ENCODE measurements at regions not wholly inside any gene's neighbourhood (a gene's known extent, or its start where the extent isn't known, plus 50 kb on each side); places are given as distances from the start of the nearest gene placed in this dataset.

DNA sequence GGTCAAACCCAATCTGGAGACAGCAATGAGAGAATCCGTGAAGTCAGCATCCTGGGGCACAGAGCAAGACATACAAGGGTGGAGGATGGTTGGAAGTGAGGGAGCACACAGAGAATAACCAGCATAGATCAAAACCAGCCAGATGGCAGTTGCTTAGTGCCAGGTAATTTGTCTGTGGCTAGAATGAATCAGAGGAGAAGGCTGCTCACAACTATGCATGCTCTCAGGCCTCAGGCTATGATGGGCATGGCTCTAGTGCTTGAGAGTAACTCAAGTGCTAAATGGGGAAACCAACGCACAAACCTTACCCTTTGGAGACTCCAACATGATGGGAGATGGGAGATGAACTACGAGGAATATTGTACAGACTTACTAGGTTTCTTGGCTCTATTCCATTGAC is 160.8 kb downstream of the DMRT2 start:
- H3K4me1 ChIP-seq (ENCODE audit: insufficient read depth, low read length): no peaks in the 10 kb centered on the region
- H2AFZ ChIP-seq (ENCODE audit: low read depth, low read length): no peak overlapping the region
- no peaks in the 10 kb centered on the region for H3K36me3 ChIP-seq (ENCODE audit: insufficient read depth, low read length)
- H3K4me3 ChIP-seq (ENCODE audit: low read length): no peak overlapping the region
- H3K9me3 ChIP-seq (ENCODE audit: low read length): no peaks in the 10 kb centered on the region
- no peaks in the 10 kb centered on the region for H3K27me3 ChIP-seq (ENCODE audit: insufficient read depth, low read length)

GRCh38 chr9:1216532-1216931 is 166.4 kb downstream of the DMRT2 start:
- H3K4me3 ChIP-seq (ENCODE audit: low read length): no peak overlapping the region
- no peaks in the 10 kb centered on the region for H3K36me3 ChIP-seq (ENCODE audit: insufficient read depth, low read length)
- H3K27me3 ChIP-seq (ENCODE audit: insufficient read depth, low read length): no peaks in the 10 kb centered on the region
- H3K4me1 ChIP-seq (ENCODE audit: insufficient read depth, low read length): no peaks in the 10 kb centered on the region
- H2AFZ ChIP-seq (ENCODE audit: low read depth, low read length): no peak overlapping the region
- no peaks in the 10 kb centered on the region for H3K9me3 ChIP-seq (ENCODE audit: low read length)

- H3K27me3 ChIP-seq (ENCODE audit: insufficient read depth, low read length): no peaks in the 10 kb centered on the region
Measured at GRCh38 chr9:1217076-1217475, 166.9 kb downstream of the DMRT2 start.

GRCh38 chr9:1219284-1219683 is 169.1 kb downstream of the DMRT2 start:
- no peaks in the 10 kb centered on the region for H3K4me1 ChIP-seq (ENCODE audit: insufficient read depth, low read length)
- H3K4me3 ChIP-seq (ENCODE audit: low read length): no peak overlapping the region
- no peaks in the 10 kb centered on the region for H3K9me3 ChIP-seq (ENCODE audit: low read length)
- no peaks in the 10 kb centered on the region for H3K36me3 ChIP-seq (ENCODE audit: insufficient read depth, low read length)
- H2AFZ ChIP-seq (ENCODE audit: low read depth, low read length): no peak overlapping the region
- H3K27me3 ChIP-seq (ENCODE audit: insufficient read depth, low read length): no peaks in the 10 kb centered on the region

More at GRCh38 chr9:1217076-1217475, 166.9 kb downstream of the DMRT2 start:
- Histone ChIP-seq H3K9me3 (ENCODE audit: low read length) (no peaks in the 10 kb centered on the region), H3K36me3 (ENCODE audit: insufficient read depth, low read length) (no peaks in the 10 kb centered on the region), H2AFZ (ENCODE audit: low read depth, low read length) (no peak overlapping the region), H3K4me3 (ENCODE audit: low read length) (no peak overlapping the region), H3K4me1 (ENCODE audit: insufficient read depth, low read length) (no peaks in the 10 kb centered on the region)

GRCh38 chr9:1221298-1221697 is 171.1 kb downstream of the DMRT2 start:
- H3K36me3 ChIP-seq (ENCODE audit: insufficient read depth, low read length): no peaks in the 10 kb centered on the region
- no peaks in the 10 kb centered on the region for H3K9me3 ChIP-seq (ENCODE audit: low read length)
- H3K4me1 ChIP-seq (ENCODE audit: insufficient read depth, low read length): no peaks in the 10 kb centered on the region
- H3K27me3 ChIP-seq (ENCODE audit: insufficient read depth, low read length): no peaks in the 10 kb centered on the region
- no peak overlapping the region for H3K4me3 ChIP-seq (ENCODE audit: low read length)
- H2AFZ ChIP-seq (ENCODE audit: low read depth, low read length): no peak overlapping the region

DNA sequence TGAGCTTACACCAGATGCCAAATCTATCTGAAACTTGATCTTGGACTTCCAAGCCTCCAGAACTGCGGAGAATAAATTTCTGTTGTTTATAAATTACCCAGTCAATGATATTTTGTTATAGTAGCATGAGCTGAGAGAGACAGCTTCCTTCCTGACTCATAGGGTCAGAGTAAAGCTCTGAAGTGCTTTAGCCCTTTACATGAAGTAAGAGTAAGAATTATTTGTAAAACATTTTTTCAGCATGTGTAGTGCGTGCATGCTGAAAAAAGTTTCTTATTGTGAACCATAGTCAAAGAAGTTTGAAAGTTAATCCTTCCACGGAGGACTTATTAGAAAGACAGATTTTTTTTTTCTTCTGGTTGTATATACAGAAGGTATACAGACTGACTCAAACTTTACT is 172.4 kb downstream of the DMRT2 start:
- Histone ChIP-seq H3K4me3 (ENCODE audit: low read length) (no peak overlapping the region), H3K27me3 (ENCODE audit: insufficient read depth, low read length) (no peaks in the 10 kb centered on the region), H3K4me1 (ENCODE audit: insufficient read depth, low read length) (no peaks in the 10 kb centered on the region), H3K9me3 (ENCODE audit: low read length) (no peaks in the 10 kb centered on the region), H3K36me3 (ENCODE audit: insufficient read depth, low read length) (no peaks in the 10 kb centered on the region), H2AFZ (ENCODE audit: low read depth, low read length) (no peak overlapping the region)

- Histone ChIP-seq H3K36me3 (ENCODE audit: insufficient read depth, low read length) (no peaks in the 10 kb centered on the region), H3K4me1 (ENCODE audit: insufficient read depth, low read length) (no peaks in the 10 kb centered on the region), H3K4me3 (ENCODE audit: low read length) (no peak overlapping the region), H3K27me3 (ENCODE audit: insufficient read depth, low read length) (no peaks in the 10 kb centered on the region), H3K9me3 (ENCODE audit: low read length) (no peaks in the 10 kb centered on the region), H2AFZ (ENCODE audit: low read depth, low read length) (no peak overlapping the region)
Measured at GRCh38 chr9:1231998-1232919, 182.1 kb downstream of the DMRT2 start.

- Histone ChIP-seq H2AFZ (ENCODE audit: low read depth, low read length) (no peak overlapping the region), H3K27me3 (ENCODE audit: insufficient read depth, low read length) (no peaks in the 10 kb centered on the region), H3K36me3 (ENCODE audit: insufficient read depth, low read length) (no peaks in the 10 kb centered on the region), H3K9me3 (ENCODE audit: low read length) (no peaks in the 10 kb centered on the region), H3K4me1 (ENCODE audit: insufficient read depth, low read length) (no peaks in the 10 kb centered on the region), H3K4me3 (ENCODE audit: low read length) (no peak overlapping the region)
Measured at GRCh38 chr9:1233568-1233967, 183.4 kb downstream of the DMRT2 start.

DNA sequence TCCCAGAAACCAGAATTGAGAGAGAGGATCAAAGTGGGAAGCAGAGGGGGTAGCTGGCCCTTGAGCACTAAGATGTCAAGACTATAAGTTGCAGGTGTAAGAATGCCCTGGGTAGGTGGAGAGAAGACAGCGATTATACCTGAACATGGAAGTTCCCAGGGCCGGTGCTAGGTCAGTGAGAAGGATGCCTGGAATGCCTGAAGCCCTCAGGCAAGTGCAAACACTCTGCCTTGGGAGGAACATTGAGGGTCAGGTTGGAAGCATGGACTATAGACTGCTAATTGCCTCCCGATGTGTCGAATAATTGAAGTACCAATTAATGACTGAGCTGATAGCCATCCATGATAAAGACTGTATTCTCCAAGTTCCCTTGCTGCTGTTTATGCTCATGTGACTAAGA is 185.5 kb downstream of the DMRT2 start:
- no peaks in the 10 kb centered on the region for H3K27me3 ChIP-seq (ENCODE audit: insufficient read depth, low read length)
- H3K9me3 ChIP-seq (ENCODE audit: low read length): no peaks in the 10 kb centered on the region
- no peaks in the 10 kb centered on the region for H3K4me1 ChIP-seq (ENCODE audit: insufficient read depth, low read length)
- H3K4me3 ChIP-seq (ENCODE audit: low read length): no peak overlapping the region
- H3K36me3 ChIP-seq (ENCODE audit: insufficient read depth, low read length): no peaks in the 10 kb centered on the region
- no peak overlapping the region for H2AFZ ChIP-seq (ENCODE audit: low read depth, low read length)

GRCh38 chr9:1236061-1236460 is 185.9 kb downstream of the DMRT2 start:
- Histone ChIP-seq H3K4me1 (ENCODE audit: insufficient read depth, low read length) (no peaks in the 10 kb centered on the region), H2AFZ (ENCODE audit: low read depth, low read length) (no peak overlapping the region), H3K36me3 (ENCODE audit: insufficient read depth, low read length) (no peaks in the 10 kb centered on the region), H3K27me3 (ENCODE audit: insufficient read depth, low read length) (no peaks in the 10 kb centered on the region), H3K4me3 (ENCODE audit: low read length) (no peak overlapping the region), H3K9me3 (ENCODE audit: low read length) (no peaks in the 10 kb centered on the region)

GRCh38 chr9:1238407-1238806 is 188.2 kb downstream of the DMRT2 start:
- Histone ChIP-seq H3K4me1 (ENCODE audit: insufficient read depth, low read length) (no peaks in the 10 kb centered on the region), H3K4me3 (ENCODE audit: low read length) (no peak overlapping the region), H2AFZ (ENCODE audit: low read depth, low read length) (no peak overlapping the region)

DNA sequence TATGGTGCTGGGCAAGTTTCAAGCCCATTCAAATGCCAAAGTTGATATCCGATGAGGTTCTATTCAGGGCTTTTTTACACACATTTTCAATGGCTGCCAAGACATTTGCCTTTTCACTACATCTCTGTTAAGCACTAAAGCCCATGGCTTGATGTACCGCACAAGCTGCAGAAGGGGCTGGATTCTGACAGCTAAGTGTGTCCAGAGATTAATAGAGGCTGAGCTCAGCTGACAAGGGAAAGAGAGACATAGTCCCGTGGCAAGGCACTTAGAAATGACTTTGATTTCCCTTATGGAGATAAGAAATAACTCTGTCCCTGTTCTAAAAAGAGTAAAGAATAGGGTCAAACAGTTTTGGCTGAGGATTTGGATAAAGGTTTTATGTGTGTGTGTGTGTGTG is 198.6 kb downstream of the DMRT2 start:
- Histone ChIP-seq H3K4me1 (ENCODE audit: insufficient read depth, low read length) (no peaks in the 10 kb centered on the region), H3K36me3 (ENCODE audit: insufficient read depth, low read length) (no peaks in the 10 kb centered on the region), H3K9me3 (ENCODE audit: low read length) (no peaks in the 10 kb centered on the region), H3K27me3 (ENCODE audit: insufficient read depth, low read length) (no peaks in the 10 kb centered on the region), H2AFZ (ENCODE audit: low read depth, low read length) (no peak overlapping the region), H3K4me3 (ENCODE audit: low read length) (no peak overlapping the region)

More at GRCh38 chr9:1238407-1238806, 188.2 kb downstream of the DMRT2 start:
- no peaks in the 10 kb centered on the region for H3K36me3 ChIP-seq (ENCODE audit: insufficient read depth, low read length)
- H3K27me3 ChIP-seq (ENCODE audit: insufficient read depth, low read length): no peaks in the 10 kb centered on the region
- H3K9me3 ChIP-seq (ENCODE audit: low read length): no peaks in the 10 kb centered on the region

- H3K4me3 ChIP-seq (ENCODE audit: low read length): no peak overlapping the region
- no peaks in the 10 kb centered on the region for H3K27me3 ChIP-seq (ENCODE audit: insufficient read depth, low read length)
- H3K36me3 ChIP-seq (ENCODE audit: insufficient read depth, low read length): no peaks in the 10 kb centered on the region
- no peak overlapping the region for H2AFZ ChIP-seq (ENCODE audit: low read depth, low read length)
- no peaks in the 10 kb centered on the region for H3K4me1 ChIP-seq (ENCODE audit: insufficient read depth, low read length)
- no peaks in the 10 kb centered on the region for H3K9me3 ChIP-seq (ENCODE audit: low read length)
Measured at GRCh38 chr9:1253064-1253979, 203.2 kb downstream of the DMRT2 start.

Data from neuron (in vitro differentiated cells).